ENCODE measurements at regions not wholly inside any gene's neighbourhood (a gene's known extent, or its start where the extent isn't known, plus 50 kb on each side); places are given as distances from the start of the nearest gene placed in this dataset.

GRCh38 chr3:70527026-70527425, 214.6 kb upstream of the MDFIC2 start:
- H3K9ac ChIP-seq (ENCODE audit: low read length): no peak overlapping the region
- H2AFZ ChIP-seq (ENCODE audit: low read depth, low read length): no peak overlapping the region
- no peaks in the 10 kb centered on the region for H3K36me3 ChIP-seq (ENCODE audit: insufficient read depth, low read length)
- H3K4me3 ChIP-seq (ENCODE audit: low read length): no peak overlapping the region
- H3K4me2 ChIP-seq (ENCODE audit: low read length): no peak overlapping the region
- no peaks in the 10 kb centered on the region for H4K20me1 ChIP-seq (ENCODE audit: insufficient read depth)
- no peaks in the 10 kb centered on the region for H3K79me2 ChIP-seq (replicated peaks; ENCODE audit: insufficient read depth, low read length)
- no peak overlapping the region for H3K27ac ChIP-seq (ENCODE audit: low read length)
- no peaks in the 10 kb centered on the region for H3K9me2 ChIP-seq (ENCODE audit: insufficient read depth, low read length)
- no peaks in the 10 kb centered on the region for H3F3A ChIP-seq (ENCODE audit: insufficient read depth, low read length, poor library complexity, severe bottlenecking)
- no peak for TF ChIP-seq RAD21 (conservative IDR thresholded peaks at IDR 0.05)
- TF ChIP-seq TAF1 (IDR thresholded peaks at IDR 0.05; ENCODE audit: low read depth): no peak
- no peak for TF ChIP-seq MXI1 (conservative IDR thresholded peaks at IDR 0.05; ENCODE audit: poor library complexity, severe bottlenecking)
- TF ChIP-seq EZH2 (IDR thresholded peaks at IDR 0.05; ENCODE audit: borderline replicate concordance, insufficient read depth, low read length, poor library complexity, severe bottlenecking): no peak
- no peak for TF ChIP-seq POLR2AphosphoS5 (IDR thresholded peaks at IDR 0.05)
- TF ChIP-seq CTCF (IDR thresholded peaks at IDR 0.05; ENCODE audit: poor library complexity, severe bottlenecking): no peak
- TF ChIP-seq SMC3 (conservative IDR thresholded peaks at IDR 0.05; ENCODE audit: poor library complexity): no peak
- TF ChIP-seq, protein P1, sequence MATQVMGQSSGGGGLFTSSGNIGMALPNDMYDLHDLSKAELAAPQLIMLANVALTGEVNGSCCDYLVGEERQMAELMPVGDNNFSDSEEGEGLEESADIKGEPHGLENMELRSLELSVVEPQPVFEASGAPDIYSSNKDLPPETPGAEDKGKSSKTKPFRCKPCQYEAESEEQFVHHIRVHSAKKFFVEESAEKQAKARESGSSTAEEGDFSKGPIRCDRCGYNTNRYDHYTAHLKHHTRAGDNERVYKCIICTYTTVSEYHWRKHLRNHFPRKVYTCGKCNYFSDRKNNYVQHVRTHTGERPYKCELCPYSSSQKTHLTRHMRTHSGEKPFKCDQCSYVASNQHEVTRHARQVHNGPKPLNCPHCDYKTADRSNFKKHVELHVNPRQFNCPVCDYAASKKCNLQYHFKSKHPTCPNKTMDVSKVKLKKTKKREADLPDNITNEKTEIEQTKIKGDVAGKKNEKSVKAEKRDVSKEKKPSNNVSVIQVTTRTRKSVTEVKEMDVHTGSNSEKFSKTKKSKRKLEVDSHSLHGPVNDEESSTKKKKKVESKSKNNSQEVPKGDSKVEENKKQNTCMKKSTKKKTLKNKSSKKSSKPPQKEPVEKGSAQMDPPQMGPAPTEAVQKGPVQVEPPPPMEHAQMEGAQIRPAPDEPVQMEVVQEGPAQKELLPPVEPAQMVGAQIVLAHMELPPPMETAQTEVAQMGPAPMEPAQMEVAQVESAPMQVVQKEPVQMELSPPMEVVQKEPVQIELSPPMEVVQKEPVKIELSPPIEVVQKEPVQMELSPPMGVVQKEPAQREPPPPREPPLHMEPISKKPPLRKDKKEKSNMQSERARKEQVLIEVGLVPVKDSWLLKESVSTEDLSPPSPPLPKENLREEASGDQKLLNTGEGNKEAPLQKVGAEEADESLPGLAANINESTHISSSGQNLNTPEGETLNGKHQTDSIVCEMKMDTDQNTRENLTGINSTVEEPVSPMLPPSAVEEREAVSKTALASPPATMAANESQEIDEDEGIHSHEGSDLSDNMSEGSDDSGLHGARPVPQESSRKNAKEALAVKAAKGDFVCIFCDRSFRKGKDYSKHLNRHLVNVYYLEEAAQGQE (IDR thresholded peaks at IDR 0.05; ENCODE audit: borderline replicate concordance): no peak
- TF ChIP-seq EP300 (conservative IDR thresholded peaks at IDR 0.05; ENCODE audit: poor library complexity, severe bottlenecking): no peak
- H3K27me3 ChIP-seq (ENCODE audit: insufficient read depth, low read depth, low read length): no peaks in the 10 kb centered on the region
- no peaks in the 10 kb centered on the region for H3K9me3 ChIP-seq (ENCODE audit: low read length)

DNA sequence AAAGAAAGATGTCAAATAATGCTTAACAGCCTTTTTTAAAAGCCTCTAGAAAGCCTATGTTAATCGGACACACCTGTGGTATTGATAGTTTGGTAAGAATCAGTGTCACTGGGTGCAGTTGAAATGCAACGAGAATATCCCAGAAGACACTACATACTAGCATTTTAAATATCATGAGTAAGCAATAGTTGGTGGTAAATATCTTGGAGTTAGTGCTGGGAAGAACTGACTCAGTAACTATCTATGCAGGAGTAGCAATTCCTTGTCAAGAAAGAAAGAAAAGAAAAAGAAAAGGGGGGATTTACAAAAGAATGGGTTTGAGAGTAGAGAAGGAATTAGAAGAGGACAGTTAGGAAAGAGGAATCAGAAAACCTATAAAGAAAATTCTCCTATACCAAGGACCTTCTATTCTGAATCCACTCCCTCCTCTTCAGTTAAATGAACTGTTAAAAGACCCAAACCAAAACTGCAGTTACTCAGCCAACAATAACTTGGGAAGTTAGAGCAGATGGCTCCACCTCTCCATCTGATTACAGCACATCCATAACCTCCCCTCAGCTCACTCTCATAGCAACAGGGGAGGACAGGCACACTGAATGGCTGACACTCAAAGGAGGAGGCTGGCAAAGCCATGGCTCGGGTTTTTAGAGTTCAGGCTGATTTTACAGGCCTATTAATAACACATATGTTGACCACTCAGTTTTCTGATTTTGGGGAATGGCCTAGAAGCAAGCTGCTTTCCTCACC, 207.6 kb upstream of the MDFIC2 start:
- no peaks in the 10 kb centered on the region for H3K36me3 ChIP-seq (ENCODE audit: insufficient read depth, low read length)
- H3K4me3 ChIP-seq (ENCODE audit: low read length): no peak overlapping the region
- no peak overlapping the region for H3K27ac ChIP-seq (ENCODE audit: low read length)
- TF ChIP-seq POLR2AphosphoS5 (IDR thresholded peaks at IDR 0.05): no peak
- TF ChIP-seq TAF1 (IDR thresholded peaks at IDR 0.05; ENCODE audit: low read depth): no peak
- no peak for TF ChIP-seq MXI1 (conservative IDR thresholded peaks at IDR 0.05; ENCODE audit: poor library complexity, severe bottlenecking)
- no peak for TF ChIP-seq EP300 (conservative IDR thresholded peaks at IDR 0.05; ENCODE audit: poor library complexity, severe bottlenecking)
- TF ChIP-seq, protein P1 (IDR thresholded peaks at IDR 0.05; ENCODE audit: borderline replicate concordance): no peak
- TF ChIP-seq SMC3 (conservative IDR thresholded peaks at IDR 0.05; ENCODE audit: poor library complexity): no peak
- no peak for TF ChIP-seq RAD21 (conservative IDR thresholded peaks at IDR 0.05)
- TF ChIP-seq EZH2 (IDR thresholded peaks at IDR 0.05; ENCODE audit: borderline replicate concordance, insufficient read depth, low read length, poor library complexity, severe bottlenecking): no peak
- no peak for TF ChIP-seq CTCF (IDR thresholded peaks at IDR 0.05; ENCODE audit: poor library complexity, severe bottlenecking)
- H3F3A ChIP-seq (ENCODE audit: insufficient read depth, low read length, poor library complexity, severe bottlenecking): no peaks in the 10 kb centered on the region
- H3K79me2 ChIP-seq (replicated peaks; ENCODE audit: insufficient read depth, low read length): no peaks in the 10 kb centered on the region
- H3K9ac ChIP-seq (ENCODE audit: low read length): no peak overlapping the region
- H3K9me3 ChIP-seq (ENCODE audit: low read length): no peaks in the 10 kb centered on the region
- H4K20me1 ChIP-seq (ENCODE audit: insufficient read depth): no peaks in the 10 kb centered on the region
- H3K4me2 ChIP-seq (ENCODE audit: low read length): no peak overlapping the region
- no peaks in the 10 kb centered on the region for H3K27me3 ChIP-seq (ENCODE audit: insufficient read depth, low read depth, low read length)
- no peaks in the 10 kb centered on the region for H3K9me2 ChIP-seq (ENCODE audit: insufficient read depth, low read length)
- no peak overlapping the region for H2AFZ ChIP-seq (ENCODE audit: low read depth, low read length)

Measured in neural cell (in vitro differentiated cells).